Ramos (cell line): ENCODE measurements at regions not wholly inside any gene's neighbourhood (a gene's known extent, or its start where the extent isn't known, plus 50 kb on each side); places are given as distances from the start of the nearest gene placed in this dataset.

Experiments used
- in situ Hi-C: fragments of 300-500 bp; cut with MboI; formaldehyde crosslinking; loops from one replicate; pipeline ENCODE4 v1.14.3; 2022; ENCODE audit warnings: low sequenced_read_pairs; ENCODE audit not compliant: unreplicated experiment

- in situ Hi-C loops: no loop called here
Observed at GRCh38 chr12:111066744-111067437, 146.5 kb upstream of the MYL2 start.

- in situ Hi-C loops: no loop called here
Observed at GRCh38 chr12:111064982-111065381, 144.6 kb upstream of the MYL2 start.

- in situ Hi-C loops: no loop called here
Observed at GRCh38 chr12:111064154-111064553, 143.8 kb upstream of the MYL2 start.

GRCh38 chr12:111063295-111064026, 143.1 kb upstream of the MYL2 start:
- in situ Hi-C loops: no loop called here

- in situ Hi-C loops: no loop called here
Observed at GRCh38 chr12:111057701-111058425, 137.5 kb upstream of the MYL2 start.

GRCh38 chr12:111056618-111057521, 136.5 kb upstream of the MYL2 start:
- in situ Hi-C loops: no loop called here

GRCh38 chr12:111055181-111055880, 135.0 kb upstream of the MYL2 start:
- in situ Hi-C loops: no loop called here

- in situ Hi-C loops: no loop called here
Observed at GRCh38 chr12:111048991-111049390, 128.6 kb upstream of the MYL2 start.

GRCh38 chr12:111046896-111047295, 126.5 kb upstream of the MYL2 start:
- in situ Hi-C loops: no loop called here

- in situ Hi-C loops: no loop called here
Observed at GRCh38 chr12:111045941-111046340, 125.6 kb upstream of the MYL2 start.

- in situ Hi-C loops: no loop called here
Observed at GRCh38 chr12:111041091-111041490, 120.7 kb upstream of the MYL2 start.

GRCh38 chr12:111040690-111041089, 120.3 kb upstream of the MYL2 start:
- in situ Hi-C loops: no loop called here

- in situ Hi-C loops: no loop called here
Observed at GRCh38 chr12:111038941-111039340, 118.6 kb upstream of the MYL2 start.

GRCh38 chr12:111038077-111038476, 117.7 kb upstream of the MYL2 start:
- in situ Hi-C loops: no loop called here

GRCh38 chr12:111037047-111037446, 116.7 kb upstream of the MYL2 start:
- in situ Hi-C loops: no loop called here

GRCh38 chr12:111035578-111036301, 115.4 kb upstream of the MYL2 start:
- in situ Hi-C loops: no loop called here

GRCh38 chr12:111034886-111035577, 114.7 kb upstream of the MYL2 start:
- in situ Hi-C loops: no loop called here

GRCh38 chr12:111034083-111034885, 113.9 kb upstream of the MYL2 start, which contains the start of gene CUX2:
Gene CUX2 (plus strand): TSS chr12:111034165.
- in situ Hi-C loops: no loop called here
